Left cardiac atrium (tissue), 4 donors: ENCODE measurements at regions not wholly inside any gene's neighbourhood (a gene's known extent, or its start where the extent isn't known, plus 50 kb on each side); places are given as distances from the start of the nearest gene placed in this dataset.

ENCODE experiments used
- ATAC-seq, 2 donors: fragments of 200-7000 bp; cut with Tn5 transposase; one replicate each; pipeline ENCODE4 v1.9.1; 2020; ENCODE audit warnings: mild to moderate bottlenecking in 2 of 2, moderate library complexity in 2 of 2
- DNase-seq: peaks from one replicate; pipeline ENCODE4 v3.0.0-alpha.2; 2020
- intact Hi-C, 2 donors: fragments of 100-400 bp; cut with DNase I; formaldehyde crosslinking; loops; one replicate each; pipeline versions ENCODE4 v1.14.1 to v1.15.1; 2022 to 2023
- donor health status: DM: no; HTN: yes; CAD: no.
- donor health status: DM: no; HTN: yes; CAD: no; lungs with severe emphysema.
- donor health status: DM: yes; HTN: yes; CAD: no.
- donor health status: Dilated cardiomyopathy.

DNA sequence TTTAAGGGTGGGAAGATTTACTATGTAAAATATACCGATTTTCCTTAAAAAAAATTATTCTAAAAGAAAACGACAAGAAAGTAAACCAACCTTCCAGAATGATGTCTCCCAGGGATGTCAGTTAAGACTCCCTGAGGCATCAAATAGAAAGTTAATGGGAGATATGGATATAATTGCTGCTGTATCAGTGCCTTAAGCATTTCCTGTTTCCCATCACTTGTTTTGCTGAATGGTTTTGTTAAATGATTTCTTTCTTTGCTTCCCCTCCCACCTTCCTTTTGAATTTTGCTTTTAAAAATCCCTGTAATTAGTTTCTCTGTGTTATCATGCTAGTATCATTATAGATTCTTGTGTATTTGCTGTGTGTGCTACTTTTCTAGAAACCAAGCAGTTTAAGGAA, 154.3 kb upstream of the CWC22 start:
- DNase-seq (no peak), ATAC-seq (no peak)
- intact Hi-C loops = no loop called here

DNA sequence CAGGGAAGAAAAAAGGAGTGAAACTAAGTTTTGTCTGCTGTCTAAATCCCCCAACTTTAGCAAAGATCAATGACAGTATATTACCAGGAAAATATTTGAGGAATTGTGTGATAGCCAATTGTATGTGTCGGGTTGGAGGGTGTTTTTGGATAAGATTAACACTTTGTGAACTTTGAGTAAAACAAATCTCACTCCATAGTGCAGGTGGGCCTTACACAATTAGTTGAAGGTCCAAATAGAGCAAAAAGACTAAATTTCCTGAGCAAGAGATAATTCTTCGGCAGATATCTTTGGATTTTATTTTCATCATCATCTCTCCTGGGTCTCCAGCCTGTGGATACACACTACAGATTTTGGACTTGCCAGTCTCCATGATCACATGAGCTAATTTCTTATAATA, 152.8 kb upstream of the CWC22 start:
- intact Hi-C loops = no loop called here
- DNase-seq = no peak
- no peak for ATAC-seq

DNA sequence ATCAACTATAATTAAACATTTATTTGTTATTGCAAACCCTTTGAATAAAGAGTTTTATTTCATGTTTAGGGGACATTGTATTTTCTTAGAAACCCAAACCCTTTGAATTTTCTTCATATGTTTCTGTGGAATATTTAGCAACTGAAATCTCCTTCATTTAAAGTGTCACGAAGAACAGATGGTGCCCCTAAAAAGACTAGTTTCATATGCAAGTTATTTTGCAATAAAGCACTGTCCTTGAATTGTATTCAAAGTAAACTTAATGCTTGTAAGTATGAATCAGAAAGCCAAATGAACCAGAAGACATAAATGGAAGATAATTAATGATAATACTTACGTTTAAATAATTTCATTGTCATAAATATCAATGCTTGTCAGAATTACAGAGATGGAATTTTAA, 151.9 kb upstream of the CWC22 start:
- ATAC-seq = no peak
- intact Hi-C loops = no loop called here
- DNase-seq = no peak

DNA sequence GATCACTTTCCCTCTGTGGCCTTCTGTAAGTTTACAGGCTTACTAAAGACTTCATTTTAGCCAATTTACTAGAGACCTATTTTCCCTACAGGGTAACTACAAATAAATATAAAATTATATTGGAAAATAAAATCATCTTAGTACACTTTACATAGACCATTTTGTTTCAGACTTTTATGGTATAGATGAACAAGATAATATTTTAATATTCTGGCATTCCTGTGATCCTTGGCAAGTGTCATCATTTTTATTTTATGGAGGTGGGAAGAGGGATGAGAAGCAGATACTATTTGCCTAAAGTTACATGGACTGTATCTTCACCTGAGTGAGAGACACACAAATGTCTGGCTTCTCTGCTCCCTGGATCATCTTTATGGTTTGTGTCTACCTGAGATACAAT, 149.6 kb upstream of the CWC22 start:
- intact Hi-C loops = no loop called here
- DNase-seq = no peak
- no peak for ATAC-seq

DNA sequence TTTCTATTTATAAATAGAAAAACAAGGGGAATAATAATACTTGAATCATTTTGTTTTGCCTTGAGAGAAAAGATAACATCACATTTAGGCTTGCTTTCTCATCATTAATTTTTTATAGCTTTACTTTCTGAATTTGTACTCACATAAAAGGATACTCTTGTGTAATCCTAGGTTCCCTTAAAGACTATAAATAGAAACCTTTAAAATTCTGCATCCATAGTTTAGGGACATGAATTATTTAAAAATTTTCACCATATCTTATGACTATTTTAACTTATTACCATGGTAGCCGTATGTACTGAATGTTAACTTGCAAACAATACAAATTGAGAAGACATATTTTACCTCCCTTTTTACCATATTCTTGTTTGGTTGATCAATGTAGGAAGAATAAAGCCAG, 143.5 kb upstream of the CWC22 start:
- DNase-seq (no peak), ATAC-seq (no peak)
- intact Hi-C loops = no loop called here

DNA sequence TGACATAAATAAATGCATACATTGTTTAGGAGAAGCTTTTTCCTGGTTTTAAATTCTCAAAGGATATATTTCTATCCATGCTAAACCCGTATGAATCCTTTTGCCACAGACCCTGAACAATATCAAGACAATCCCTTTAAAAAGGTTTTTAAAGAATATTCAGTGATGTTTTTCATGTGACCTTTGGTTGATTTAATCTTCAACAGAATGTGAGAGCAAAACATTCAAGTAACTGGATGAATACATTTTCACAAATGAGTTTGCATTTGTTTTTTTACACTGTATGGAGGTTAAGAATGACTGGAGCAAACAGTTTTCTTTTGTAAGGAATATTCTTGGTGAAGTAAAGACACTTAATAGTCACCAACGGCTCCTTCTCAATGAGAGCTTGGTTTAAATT, 139.4 kb upstream of the CWC22 start:
- no peak for ATAC-seq
- intact Hi-C loops = no loop called here
- no peak for DNase-seq

DNA sequence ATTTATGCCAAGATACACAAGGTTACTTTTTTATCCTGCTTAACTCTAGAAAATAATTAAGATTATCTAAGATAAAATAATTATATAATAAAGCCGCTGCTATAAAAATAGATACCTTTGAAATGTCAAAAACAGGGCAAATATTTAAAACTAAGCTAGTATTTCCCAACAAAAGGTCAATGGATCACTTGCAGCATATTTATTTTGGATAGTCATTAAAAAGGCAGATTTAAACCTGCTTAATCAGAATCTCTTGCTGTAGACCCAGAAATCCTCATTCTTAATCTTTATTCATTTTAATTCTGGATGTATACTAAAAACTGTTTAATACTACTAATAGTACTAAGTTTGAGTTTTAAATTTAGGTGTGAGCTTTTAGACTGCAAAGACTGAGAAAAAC, 139.0 kb upstream of the CWC22 start:
- ATAC-seq (no peak), DNase-seq (no peak)
- intact Hi-C loops = no loop called here

DNA sequence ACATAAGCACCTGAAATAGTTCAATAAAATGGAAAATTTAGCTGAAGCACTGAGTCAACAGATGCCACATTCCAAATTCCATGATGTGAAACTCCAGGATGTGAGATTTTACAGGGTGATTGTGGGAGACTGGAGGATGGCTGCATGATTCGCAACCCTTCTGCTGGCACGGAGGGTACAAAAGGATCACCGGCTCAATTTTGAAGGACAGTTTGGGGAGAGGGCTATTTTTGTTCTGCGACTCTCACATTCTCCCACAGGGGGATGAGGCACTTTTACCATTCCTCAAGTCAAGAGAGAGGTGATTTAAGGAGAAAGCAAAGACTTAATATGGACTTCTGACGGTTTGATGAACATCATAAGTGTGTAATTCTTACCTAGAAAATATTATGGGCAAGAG, 138.1 kb upstream of the CWC22 start:
- DNase-seq (no peak), ATAC-seq (no peak)
- intact Hi-C loops = no loop called here

DNA sequence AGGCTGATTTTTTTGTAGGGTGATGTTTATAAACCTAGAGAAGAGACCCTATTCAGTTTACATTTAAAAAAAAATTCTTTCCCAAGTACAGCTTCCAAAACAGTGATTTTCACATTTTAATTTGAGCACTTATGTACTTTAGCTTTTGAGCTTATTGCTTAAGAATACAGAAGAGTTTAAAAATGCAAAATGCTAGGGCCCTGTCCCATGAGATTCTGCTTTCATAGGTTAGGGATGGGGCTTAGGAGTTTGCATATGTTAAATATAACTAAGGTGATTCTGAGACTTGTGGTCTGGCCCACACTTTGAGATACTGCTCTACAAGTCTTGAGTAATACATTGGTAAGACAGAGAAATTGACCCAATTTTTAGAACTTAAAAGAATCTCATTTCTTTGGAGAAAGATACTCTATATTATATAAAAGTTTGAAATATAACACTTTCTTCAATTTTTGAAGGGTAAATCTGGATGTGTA, 137.3 kb upstream of the CWC22 start:
- ATAC-seq = no peak

DNA sequence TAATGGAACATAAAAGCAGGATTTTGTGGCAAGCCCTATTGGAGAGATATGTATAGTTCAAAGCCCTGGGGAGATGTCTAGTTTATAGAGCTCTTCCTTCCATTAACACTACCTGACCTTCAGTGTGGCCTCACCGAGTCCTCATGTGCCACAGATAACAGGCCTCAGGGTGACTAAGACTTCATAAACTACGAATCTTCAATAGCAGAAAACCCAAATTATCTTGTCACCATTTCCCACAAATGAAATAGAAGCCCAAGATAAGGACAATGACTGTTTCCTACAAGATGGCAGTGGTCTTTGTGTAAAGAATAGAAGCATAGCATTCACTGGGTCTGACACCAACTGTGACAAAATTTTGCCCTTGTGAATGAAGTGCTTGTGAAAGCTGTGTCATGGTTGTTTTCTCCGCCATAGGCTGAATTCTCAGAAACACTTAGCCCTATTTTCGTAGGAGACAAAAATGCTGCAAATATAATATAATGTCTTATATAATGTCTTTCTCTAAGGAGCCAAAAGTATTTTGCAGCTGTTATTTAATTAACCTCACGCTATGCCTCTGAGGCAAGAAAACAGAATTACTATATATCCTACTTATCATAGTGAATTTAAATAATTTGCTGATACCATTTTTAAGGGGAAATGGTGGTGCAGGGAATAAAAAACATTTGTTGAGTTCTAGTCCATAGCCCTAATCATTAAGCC, 136.7 kb upstream of the CWC22 start:
- no peak for ATAC-seq
- DNase-seq = no peak
- intact Hi-C loops = no loop called here

More for the DNA sequence above, 137.3 kb upstream of the CWC22 start:
- intact Hi-C loops = no loop called here
- DNase-seq = no peak

DNA sequence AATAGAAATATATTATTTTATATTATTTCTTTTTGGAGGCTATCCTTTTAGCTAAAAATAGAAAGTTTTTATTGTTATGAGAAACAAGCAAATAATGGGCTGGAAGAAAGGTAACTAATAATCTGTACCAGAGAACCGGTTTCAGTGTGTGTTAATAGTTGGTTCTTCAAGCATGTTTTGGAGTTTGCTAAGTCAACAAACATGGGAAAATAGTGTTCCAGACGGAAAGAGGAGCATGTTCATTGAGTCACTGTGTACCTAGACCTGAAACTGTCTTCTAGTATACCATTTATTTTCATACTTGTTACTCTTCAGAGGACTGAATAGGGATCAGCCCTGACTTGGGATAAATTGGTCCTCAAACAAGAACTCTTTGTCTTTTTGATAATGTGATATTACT, 134.5 kb upstream of the CWC22 start:
- intact Hi-C loops = no loop called here
- DNase-seq = no peak
- ATAC-seq = no peak

DNA sequence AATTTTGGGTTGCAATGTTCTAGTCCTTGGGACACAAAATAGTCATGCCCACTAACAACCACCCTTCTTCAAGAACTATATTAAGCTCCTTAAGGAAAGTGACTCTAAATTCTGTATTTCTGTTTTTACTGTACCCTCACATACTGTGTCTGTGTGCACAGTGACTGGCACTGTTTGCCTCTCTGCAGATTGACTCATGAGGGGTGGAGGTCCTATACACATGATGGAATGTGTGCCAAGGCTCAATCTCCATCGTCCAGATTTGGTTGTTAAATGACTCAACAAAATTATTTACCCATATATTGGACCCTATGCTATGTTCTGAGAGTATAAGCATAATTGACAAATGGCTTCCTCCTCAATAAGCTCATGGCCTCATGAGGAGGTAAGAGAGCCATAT, 126.6 kb upstream of the CWC22 start:
- ATAC-seq = no peak
- DNase-seq = no peak
- intact Hi-C loops = no loop called here

DNA sequence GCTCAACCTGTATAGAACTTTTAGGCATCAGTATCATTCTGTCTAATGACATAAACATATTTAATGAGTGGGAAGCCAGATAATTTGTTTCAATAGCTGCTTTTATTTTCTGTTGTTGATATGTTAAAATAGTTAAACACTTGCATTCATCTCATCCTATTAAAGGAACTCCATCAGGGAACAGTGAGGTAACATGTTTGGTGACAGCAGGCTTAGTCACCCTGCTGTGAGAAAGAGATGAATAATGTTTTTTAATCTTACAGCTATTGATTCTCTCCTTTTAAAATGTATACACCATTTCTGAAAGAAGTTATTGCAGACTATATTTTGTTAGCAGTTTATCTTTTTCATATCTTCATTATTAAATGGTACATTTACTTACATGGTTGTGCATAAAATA, 123.3 kb upstream of the CWC22 start:
- DNase-seq (no peak), ATAC-seq (no peak)
- intact Hi-C loops = no loop called here

DNA sequence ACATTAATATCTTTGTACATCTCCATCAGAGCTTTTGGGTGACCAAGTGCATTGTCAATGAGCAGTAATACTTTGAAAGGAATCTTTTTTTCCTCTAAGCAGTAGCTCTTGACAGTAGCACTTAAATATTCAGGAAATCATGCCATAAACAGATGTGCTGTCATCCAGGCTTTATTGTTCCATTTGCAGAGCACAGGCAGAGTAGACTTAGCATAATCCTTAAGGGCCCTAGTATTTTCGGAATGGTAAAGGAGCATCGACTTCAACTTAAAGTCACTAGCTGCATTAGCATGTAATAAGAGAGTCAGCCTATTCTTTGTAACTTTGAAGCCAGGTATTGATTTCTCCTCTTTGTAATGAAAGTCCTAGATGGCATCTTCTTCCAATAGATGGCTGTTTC, 121.8 kb upstream of the CWC22 start:
- DNase-seq (no peak), ATAC-seq (no peak)
- intact Hi-C loops = loop anchor here in 1 of 2 donors (10.0 kb wide), 1 partner anchor 1336 kb away; no protein-coding TSS in a partner anchor

DNA sequence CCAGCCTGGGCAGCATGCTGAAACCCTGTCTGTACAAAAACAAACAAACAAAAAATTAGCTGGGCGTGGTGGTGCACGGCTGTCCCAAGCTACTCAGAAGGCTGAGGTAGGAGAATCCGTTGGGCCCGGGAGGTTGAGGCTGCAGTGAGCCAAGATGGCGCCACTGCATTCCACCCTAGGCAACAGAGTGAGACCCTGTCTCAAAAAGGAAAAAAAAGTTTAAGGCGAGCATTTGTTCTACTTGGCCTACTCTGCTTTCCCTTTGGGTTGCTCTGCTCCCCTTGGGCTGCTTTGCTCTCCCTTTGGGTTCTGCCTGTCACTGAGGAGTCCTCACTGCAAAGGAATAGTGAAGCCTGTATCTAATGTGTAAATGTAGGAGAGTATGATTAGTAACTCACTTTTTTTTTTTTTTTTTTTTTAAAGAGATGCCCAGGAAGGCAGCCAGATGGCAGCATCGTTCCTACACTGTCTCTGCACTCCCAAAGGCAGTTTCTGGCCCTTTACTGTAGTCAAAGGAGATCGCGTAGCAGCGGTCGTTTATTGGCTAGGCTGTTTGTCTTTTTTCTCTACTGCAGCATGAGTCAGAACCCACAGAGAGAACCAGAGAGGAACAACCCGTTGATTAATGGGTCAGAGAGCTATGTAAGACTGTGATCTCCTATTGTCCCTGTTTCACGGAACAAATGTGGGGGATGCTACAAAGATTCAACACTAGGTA, 118.3 kb upstream of the CWC22 start:
- ATAC-seq (peak; percentile 89 to 98), DNase-seq (peak; percentile 60)
- intact Hi-C loops = loop anchor here in 1 of 2 donors (2.0 to 10.0 kb wide), 2 partner anchors 1339 to 1589 kb away; no protein-coding TSS in a partner anchor

DNA sequence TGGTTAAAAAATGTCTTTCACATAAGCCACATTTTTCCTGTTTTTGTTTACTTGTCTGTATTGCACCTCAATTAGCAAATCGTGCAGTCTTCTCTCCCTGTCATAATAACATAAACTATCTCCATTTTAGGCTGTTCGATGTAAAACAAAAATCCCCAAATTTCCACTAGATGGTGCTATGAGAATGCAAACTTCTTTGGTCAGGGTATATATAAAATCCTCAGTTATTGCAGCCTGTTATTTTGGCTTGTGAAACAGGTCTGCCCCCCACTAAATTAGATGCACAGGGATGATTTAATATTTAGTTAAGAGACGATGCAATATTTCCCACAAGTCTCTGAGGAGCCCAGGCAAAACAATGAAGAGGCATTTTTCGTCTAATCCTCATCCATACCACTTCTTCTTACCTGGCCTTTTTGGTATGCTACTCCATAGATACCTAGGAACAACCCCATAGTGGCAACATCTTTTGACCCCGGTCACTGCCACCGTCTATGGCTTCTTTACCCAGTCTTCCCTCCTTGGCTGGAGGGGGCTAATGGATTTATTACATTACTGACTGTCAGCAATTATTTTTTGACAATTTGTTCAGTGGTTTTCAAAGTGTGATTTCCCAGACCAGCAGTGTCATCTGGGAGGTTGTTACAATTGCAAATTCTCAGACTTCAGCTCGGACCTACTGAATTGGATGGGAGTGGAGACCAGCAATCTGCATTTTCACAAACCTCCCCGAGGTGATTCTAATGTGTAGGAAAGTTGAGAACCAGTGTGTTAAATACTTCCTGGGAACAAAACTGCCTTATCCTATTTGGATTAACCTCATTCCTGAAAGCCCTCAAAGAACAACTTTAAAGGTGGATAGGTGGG, 117.4 kb upstream of the CWC22 start:
- no peak for DNase-seq
- peak; percentile 69 to 73 for ATAC-seq
- intact Hi-C loops = loop anchor here in 1 of 2 donors (2.0 to 10.0 kb wide), 3 partner anchors 933 to 1590 kb away; no protein-coding TSS in a partner anchor

DNA sequence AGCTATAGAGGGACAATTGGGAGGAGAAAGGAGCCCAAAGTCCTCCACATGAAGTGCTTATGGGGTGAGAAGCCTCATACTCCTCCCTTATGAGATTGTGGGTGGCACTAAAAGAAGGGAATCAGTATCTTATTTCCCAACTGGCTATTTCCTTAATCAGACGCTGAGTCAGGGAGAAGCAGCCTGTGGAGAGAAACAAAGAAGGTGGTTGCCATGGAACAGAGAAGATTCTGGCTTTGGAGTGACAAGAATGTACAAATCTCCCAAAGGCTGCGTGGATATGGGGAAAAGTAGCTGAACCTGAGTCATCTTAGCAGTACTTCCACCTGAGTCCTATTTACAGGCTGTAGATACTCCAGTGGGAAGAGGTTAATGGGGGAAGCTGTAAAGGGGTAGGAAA, 115.8 kb upstream of the CWC22 start:
- ATAC-seq = no peak
- intact Hi-C loops = loop anchor here in 1 of 2 donors (5.0 to 10.0 kb wide), 2 partner anchors 934 to 1342 kb away; no protein-coding TSS in a partner anchor

DNA sequence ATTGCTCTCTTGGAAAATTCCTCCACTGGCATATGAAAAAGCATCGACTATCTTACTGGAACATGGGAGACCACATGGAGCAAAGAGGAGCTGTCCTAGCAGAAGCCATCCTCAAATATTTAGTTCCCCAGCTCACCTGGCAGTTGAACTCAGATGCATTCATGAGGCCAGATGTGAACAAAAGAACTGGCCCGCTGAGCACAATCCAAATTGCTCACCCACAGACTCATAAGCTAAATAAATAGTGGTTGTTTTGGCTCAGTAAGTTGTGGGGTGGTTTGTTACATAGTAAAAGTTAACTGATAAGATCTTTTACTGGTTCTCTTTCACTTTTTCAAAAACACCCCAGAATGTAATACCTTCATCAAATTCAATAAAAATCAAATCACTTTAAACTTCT, 108.6 kb upstream of the CWC22 start:
- intact Hi-C loops = no loop called here
- ATAC-seq (no peak), DNase-seq (no peak)

More for the DNA sequence above, 115.8 kb upstream of the CWC22 start:
- no peak for DNase-seq

DNA sequence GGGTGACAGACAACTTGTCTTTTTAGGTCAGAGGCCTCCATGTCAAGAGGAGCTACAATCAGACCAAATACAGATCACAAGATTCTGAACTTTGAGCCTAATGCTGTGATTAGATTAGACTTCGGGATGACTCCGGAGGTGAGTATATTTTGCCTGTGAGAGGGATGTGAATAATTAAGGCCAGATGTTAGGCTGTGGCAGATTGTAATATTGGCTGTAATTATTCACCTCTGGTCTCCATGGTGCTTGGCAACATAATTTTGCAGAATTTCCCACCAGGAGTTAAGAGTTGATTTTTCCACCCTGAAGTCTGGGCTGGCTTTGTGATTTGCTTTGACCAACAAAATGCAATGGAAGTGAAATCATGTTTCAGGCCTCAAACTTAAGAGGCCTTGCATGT, 108.2 kb upstream of the CWC22 start:
- intact Hi-C loops = no loop called here
- ATAC-seq = no peak
- no peak for DNase-seq

DNA sequence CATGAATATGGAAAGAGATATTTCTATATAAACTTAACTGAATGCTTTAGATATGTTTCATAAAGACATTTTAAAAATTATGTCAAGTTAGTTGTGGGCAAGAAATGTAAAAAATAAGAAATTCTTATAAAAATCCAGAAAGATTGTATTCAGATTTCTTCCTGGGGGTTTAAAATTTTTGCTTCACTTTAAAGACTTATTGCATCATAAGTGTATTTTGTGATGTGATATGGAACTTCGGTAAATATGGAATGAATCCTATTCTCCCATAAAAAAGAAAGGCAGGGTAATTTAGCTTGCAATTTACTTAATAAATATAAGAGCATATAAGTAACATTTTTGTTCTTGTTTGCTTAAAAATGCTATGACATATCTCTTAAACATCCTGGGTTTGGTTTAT, 104.8 kb upstream of the CWC22 start:
- no peak for DNase-seq
- intact Hi-C loops = no loop called here
- no peak for ATAC-seq
